Liver (tissue), 8 donors: ENCODE measurements at regions not wholly inside any gene's neighbourhood (a gene's known extent, or its start where the extent isn't known, plus 50 kb on each side); places are given as distances from the start of the nearest gene placed in this dataset.
"Not testable (repeated sequence)": the region's sequence is repeated elsewhere in the genome, so short reads cannot be mapped to it uniquely, and the experiment has no call there.

ENCODE experiments used
- DNase-seq: peaks from one replicate; pipeline ENCODE4 v3.0.0-alpha.2; 2017; ENCODE audit warnings: low spot score
- H3K27ac ChIP-seq, 2 donors: one replicate each; pipeline ENCODE4 v1.7.0; 2013; ENCODE audit warnings: inconsistent platforms in 2 of 2, low read length in 2 of 2, control low read depth in 1 of 2, low read depth in 1 of 2, mild to moderate bottlenecking in 1 of 2
- H3K27me3 ChIP-seq, 4 donors: one replicate each; pipeline versions ENCODE4 v1.6.1 to v1.7.0; 2013; ENCODE audit warnings: low read length in 3 of 4, inconsistent platforms in 1 of 4, mild to moderate bottlenecking in 1 of 4, moderate library complexity in 1 of 4; ENCODE audit not compliant: control insufficient read depth in 4 of 4, insufficient read depth in 4 of 4
- H3K36me3 ChIP-seq, 4 donors: one replicate each; pipeline versions ENCODE4 v1.6.1 to v1.7.0; 2013; ENCODE audit warnings: low read length in 3 of 4, mild to moderate bottlenecking in 3 of 4, low read depth in 1 of 4, moderate library complexity in 1 of 4; ENCODE audit not compliant: control insufficient read depth in 4 of 4, insufficient read depth in 3 of 4
- H3K4me1 ChIP-seq, 4 donors: one replicate each; pipeline versions ENCODE4 v1.6.1 to v1.7.0; 2013; ENCODE audit warnings: low read length in 3 of 4, mild to moderate bottlenecking in 3 of 4, moderate library complexity in 1 of 4; ENCODE audit not compliant: control insufficient read depth in 4 of 4, insufficient read depth in 4 of 4
- H3K4me3 ChIP-seq, 3 donors: one replicate each; pipeline versions ENCODE4 v1.6.1 to v1.7.0; 2013; ENCODE audit warnings: low read length in 3 of 3, control low read depth in 1 of 3, low read depth in 1 of 3, mild to moderate bottlenecking in 1 of 3
- H3K9ac ChIP-seq, 2 donors: one replicate each; pipeline ENCODE4 v1.7.0; 2013; ENCODE audit warnings: low read length in 2 of 2, mild to moderate bottlenecking in 2 of 2, moderate library complexity in 2 of 2, control low read depth in 1 of 2, low read depth in 1 of 2
- H3K9me3 ChIP-seq, 4 donors: one replicate each; pipeline versions ENCODE4 v1.6.1 to v1.7.0; 2013; ENCODE audit warnings: low read length in 3 of 4; ENCODE audit not compliant: control insufficient read depth in 4 of 4
- FOXA1 ChIP-seq: IDR thresholded peaks from 2 replicates; pipeline ENCODE4 v1.6.1; 2016; ENCODE audit warnings: antibody characterized with exemption
- FOXA2 ChIP-seq: IDR thresholded peaks from 2 replicates; pipeline ENCODE4 v1.6.1; 2016; ENCODE audit warnings: antibody characterized with exemption
- GABPA ChIP-seq, 2 donors: IDR thresholded peaks in 1 of 2; conservative IDR thresholded peaks in 1 of 2; 2 replicates each; pipeline ENCODE4 v1.6.1; 2016; ENCODE audit warnings: antibody characterized with exemption in 2 of 2, mild to moderate bottlenecking in 1 of 2, moderate library complexity in 1 of 2
- HNF4A ChIP-seq, 2 donors: conservative IDR thresholded peaks; 2 replicates each; pipeline ENCODE4 v1.6.1; 2016; ENCODE audit warnings: antibody characterized with exemption in 2 of 2, mild to moderate bottlenecking in 2 of 2
- HNF4G ChIP-seq: IDR thresholded peaks from 2 replicates; pipeline ENCODE4 v1.6.1; 2016; ENCODE audit warnings: antibody characterized with exemption
- JUND ChIP-seq, 2 donors: IDR thresholded peaks; 2 replicates each; pipeline ENCODE4 v1.6.1; 2016; ENCODE audit warnings: antibody characterized with exemption in 2 of 2
- NR2F2 ChIP-seq: IDR thresholded peaks from 2 replicates; pipeline ENCODE4 v1.6.1; 2016; ENCODE audit warnings: antibody characterized with exemption
- RXRA ChIP-seq, 2 donors: IDR thresholded peaks; 2 replicates each; pipeline ENCODE4 v1.6.1; 2017 to 2018; ENCODE audit warnings: antibody characterized with exemption in 2 of 2, mild to moderate bottlenecking in 1 of 2
- YY1 ChIP-seq: IDR thresholded peaks from 2 replicates; pipeline ENCODE4 v1.6.1; 2016; ENCODE audit warnings: antibody characterized with exemption, mild to moderate bottlenecking
- WGBS: extraction: QIAGEN DNeasy Blood & Tissue Kit; methylation state at CpG from one replicate; pipeline ENCODE4 v1.1.7; 2013; 5-methylcytosine and 5-hydroxymethylcytosine counted together
- TF ChIP-seq, protein P1 (sequence below): IDR thresholded peaks from 2 replicates; pipeline ENCODE4 v1.6.1; 2016; ENCODE audit warnings: antibody characterized with exemption
- TF ChIP-seq, protein P2 (sequence below): IDR thresholded peaks from 2 replicates; pipeline ENCODE4 v1.6.1; 2016; ENCODE audit warnings: antibody characterized with exemption
- TF ChIP-seq, protein P3 (sequence below): IDR thresholded peaks from 2 replicates; pipeline ENCODE4 v1.6.1; 2016; ENCODE audit warnings: antibody characterized with exemption
- TF ChIP-seq, protein P4 (sequence below): fragments of 150-350 bp; IDR thresholded peaks from 2 replicates; pipeline ENCODE4 v1.5.1; 2017; ENCODE audit warnings: improper control_type of control experiment, low read depth, low read length; ENCODE audit not compliant: missing input control
- TF ChIP-seq, protein P5 (sequence below): IDR thresholded peaks from 2 replicates; pipeline ENCODE4 v1.6.1; 2016; ENCODE audit warnings: antibody characterized with exemption, mild to moderate bottlenecking
- donor health status: healthy.
- donor health status: healthy.
- donor health status: healthy.
- donor health status: healthy.
- donor health status: healthy.

DNA sequence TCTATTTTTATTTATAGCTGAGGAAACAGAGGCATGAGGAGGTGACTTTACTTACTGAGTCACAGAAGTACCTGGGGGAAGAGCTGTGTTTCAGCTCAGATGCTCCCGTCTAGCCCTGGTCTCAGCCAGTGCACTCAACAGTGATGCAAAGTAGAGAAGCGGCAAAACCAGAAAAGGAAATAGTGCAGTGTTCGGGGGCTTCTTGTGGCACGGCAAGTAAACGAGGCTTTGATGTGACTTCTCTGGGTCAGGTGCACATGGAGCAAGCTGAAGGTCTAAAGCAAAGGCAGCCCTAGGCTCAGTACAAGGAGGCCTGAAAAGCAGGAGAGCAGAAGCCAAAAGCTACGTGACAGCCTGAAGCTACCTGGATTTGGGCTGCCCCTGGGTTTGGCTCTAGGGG, 526.7 kb upstream of the ADAMTS16 start:
- no peak overlapping the region for H3K4me3 ChIP-seq
- no peak overlapping the region for H3K9ac ChIP-seq

GRCh38 chr5:4614088-4614487, 526.0 kb upstream of the ADAMTS16 start:
- Histone ChIP-seq H3K27me3 (no peaks in the 10 kb centered on the region), H3K36me3 (no peaks in the 10 kb centered on the region), H3K9ac (no peak overlapping the region), H3K27ac (no peak overlapping the region), H3K4me1 (no peaks in the 10 kb centered on the region), H3K9me3 (no peaks in the 10 kb centered on the region), H3K4me3 (no peak overlapping the region)
- no peak for DNase-seq
- WGBS, result 65% methylated on average over 6 of the region's 6 CpGs
- no peak for TF ChIP-seq FOXA1
- no peak for TF ChIP-seq JUND (IDR thresholded peaks at IDR 0.05)
- TF ChIP-seq, protein P1, sequence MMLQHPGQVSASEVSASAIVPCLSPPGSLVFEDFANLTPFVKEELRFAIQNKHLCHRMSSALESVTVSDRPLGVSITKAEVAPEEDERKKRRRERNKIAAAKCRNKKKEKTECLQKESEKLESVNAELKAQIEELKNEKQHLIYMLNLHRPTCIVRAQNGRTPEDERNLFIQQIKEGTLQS, result no peak
- TF ChIP-seq, protein P2, sequence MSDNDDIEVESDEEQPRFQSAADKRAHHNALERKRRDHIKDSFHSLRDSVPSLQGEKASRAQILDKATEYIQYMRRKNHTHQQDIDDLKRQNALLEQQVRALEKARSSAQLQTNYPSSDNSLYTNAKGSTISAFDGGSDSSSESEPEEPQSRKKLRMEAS, result no peak
- TF ChIP-seq, protein P3, sequence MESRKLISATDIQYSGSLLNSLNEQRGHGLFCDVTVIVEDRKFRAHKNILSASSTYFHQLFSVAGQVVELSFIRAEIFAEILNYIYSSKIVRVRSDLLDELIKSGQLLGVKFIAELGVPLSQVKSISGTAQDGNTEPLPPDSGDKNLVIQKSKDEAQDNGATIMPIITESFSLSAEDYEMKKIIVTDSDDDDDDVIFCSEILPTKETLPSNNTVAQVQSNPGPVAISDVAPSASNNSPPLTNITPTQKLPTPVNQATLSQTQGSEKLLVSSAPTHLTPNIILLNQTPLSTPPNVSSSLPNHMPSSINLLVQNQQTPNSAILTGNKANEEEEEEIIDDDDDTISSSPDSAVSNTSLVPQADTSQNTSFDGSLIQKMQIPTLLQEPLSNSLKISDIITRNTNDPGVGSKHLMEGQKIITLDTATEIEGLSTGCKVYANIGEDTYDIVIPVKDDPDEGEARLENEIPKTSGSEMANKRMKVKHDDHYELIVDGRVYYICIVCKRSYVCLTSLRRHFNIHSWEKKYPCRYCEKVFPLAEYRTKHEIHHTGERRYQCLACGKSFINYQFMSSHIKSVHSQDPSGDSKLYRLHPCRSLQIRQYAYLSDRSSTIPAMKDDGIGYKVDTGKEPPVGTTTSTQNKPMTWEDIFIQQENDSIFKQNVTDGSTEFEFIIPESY, result no peak
- TF ChIP-seq RXRA (IDR thresholded peaks at IDR 0.05), result no peak
- no peak for TF ChIP-seq HNF4A (conservative IDR thresholded peaks at IDR 0.05)
- TF ChIP-seq, protein P4, sequence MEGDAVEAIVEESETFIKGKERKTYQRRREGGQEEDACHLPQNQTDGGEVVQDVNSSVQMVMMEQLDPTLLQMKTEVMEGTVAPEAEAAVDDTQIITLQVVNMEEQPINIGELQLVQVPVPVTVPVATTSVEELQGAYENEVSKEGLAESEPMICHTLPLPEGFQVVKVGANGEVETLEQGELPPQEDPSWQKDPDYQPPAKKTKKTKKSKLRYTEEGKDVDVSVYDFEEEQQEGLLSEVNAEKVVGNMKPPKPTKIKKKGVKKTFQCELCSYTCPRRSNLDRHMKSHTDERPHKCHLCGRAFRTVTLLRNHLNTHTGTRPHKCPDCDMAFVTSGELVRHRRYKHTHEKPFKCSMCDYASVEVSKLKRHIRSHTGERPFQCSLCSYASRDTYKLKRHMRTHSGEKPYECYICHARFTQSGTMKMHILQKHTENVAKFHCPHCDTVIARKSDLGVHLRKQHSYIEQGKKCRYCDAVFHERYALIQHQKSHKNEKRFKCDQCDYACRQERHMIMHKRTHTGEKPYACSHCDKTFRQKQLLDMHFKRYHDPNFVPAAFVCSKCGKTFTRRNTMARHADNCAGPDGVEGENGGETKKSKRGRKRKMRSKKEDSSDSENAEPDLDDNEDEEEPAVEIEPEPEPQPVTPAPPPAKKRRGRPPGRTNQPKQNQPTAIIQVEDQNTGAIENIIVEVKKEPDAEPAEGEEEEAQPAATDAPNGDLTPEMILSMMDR, result no peak
- no peak for TF ChIP-seq GABPA (IDR thresholded peaks at IDR 0.05 in 1 of 2, conservative IDR thresholded peaks at IDR 0.05 in 1 of 2)
- TF ChIP-seq HNF4G, result no peak
- TF ChIP-seq FOXA2, result no peak
- no peak for TF ChIP-seq NR2F2
- TF ChIP-seq, protein P5, sequence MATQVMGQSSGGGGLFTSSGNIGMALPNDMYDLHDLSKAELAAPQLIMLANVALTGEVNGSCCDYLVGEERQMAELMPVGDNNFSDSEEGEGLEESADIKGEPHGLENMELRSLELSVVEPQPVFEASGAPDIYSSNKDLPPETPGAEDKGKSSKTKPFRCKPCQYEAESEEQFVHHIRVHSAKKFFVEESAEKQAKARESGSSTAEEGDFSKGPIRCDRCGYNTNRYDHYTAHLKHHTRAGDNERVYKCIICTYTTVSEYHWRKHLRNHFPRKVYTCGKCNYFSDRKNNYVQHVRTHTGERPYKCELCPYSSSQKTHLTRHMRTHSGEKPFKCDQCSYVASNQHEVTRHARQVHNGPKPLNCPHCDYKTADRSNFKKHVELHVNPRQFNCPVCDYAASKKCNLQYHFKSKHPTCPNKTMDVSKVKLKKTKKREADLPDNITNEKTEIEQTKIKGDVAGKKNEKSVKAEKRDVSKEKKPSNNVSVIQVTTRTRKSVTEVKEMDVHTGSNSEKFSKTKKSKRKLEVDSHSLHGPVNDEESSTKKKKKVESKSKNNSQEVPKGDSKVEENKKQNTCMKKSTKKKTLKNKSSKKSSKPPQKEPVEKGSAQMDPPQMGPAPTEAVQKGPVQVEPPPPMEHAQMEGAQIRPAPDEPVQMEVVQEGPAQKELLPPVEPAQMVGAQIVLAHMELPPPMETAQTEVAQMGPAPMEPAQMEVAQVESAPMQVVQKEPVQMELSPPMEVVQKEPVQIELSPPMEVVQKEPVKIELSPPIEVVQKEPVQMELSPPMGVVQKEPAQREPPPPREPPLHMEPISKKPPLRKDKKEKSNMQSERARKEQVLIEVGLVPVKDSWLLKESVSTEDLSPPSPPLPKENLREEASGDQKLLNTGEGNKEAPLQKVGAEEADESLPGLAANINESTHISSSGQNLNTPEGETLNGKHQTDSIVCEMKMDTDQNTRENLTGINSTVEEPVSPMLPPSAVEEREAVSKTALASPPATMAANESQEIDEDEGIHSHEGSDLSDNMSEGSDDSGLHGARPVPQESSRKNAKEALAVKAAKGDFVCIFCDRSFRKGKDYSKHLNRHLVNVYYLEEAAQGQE, result no peak
- TF ChIP-seq YY1, result no peak

More for the DNA sequence above, 526.7 kb upstream of the ADAMTS16 start:
- H3K9me3 ChIP-seq, result no peaks in the 10 kb centered on the region
- no peak for DNase-seq
- no peaks in the 10 kb centered on the region for H3K36me3 ChIP-seq
- H3K4me1 ChIP-seq, result no peaks in the 10 kb centered on the region
- TF ChIP-seq, protein P3, result no peak
- TF ChIP-seq RXRA (IDR thresholded peaks at IDR 0.05), result no peak
- no peak overlapping the region for H3K27ac ChIP-seq
- no peaks in the 10 kb centered on the region for H3K27me3 ChIP-seq
- 74% methylated on average over 6 of the region's 6 CpGs for WGBS

- not testable (repeated sequence) for DNase-seq, H3K27me3 ChIP-seq
- 94% methylated on average over 22 of the region's 26 CpGs for WGBS
Measured at GRCh38 chr5:4615369-4615768, 524.8 kb upstream of the ADAMTS16 start.

More at GRCh38 chr5:4615369-4615768, 524.8 kb upstream of the ADAMTS16 start:
- not testable (repeated sequence) for H3K4me3 ChIP-seq, H3K36me3 ChIP-seq, H3K27ac ChIP-seq, H3K4me1 ChIP-seq, H3K9ac ChIP-seq, H3K9me3 ChIP-seq
